ENCODE measurements at regions not wholly inside any gene's neighbourhood (a gene's known extent, or its start where the extent isn't known, plus 50 kb on each side); places are given as distances from the start of the nearest gene placed in this dataset.

GRCh38 chr20:10909803-10910202, 236.0 kb upstream of the JAG1 start:
- TF ChIP-seq TCF7L2 (IDR thresholded peaks at IDR 0.05; ENCODE audit: borderline replicate concordance, extremely low read depth, insufficient read depth, insufficient read length) (no peak), SIN3A (IDR thresholded peaks at IDR 0.05; ENCODE audit: low read depth) (no peak), POLR2A (IDR thresholded peaks at IDR 0.05; ENCODE audit: borderline replicate concordance, extremely low read depth, insufficient read depth, insufficient read length) (no peak), CEBPB (IDR thresholded peaks at IDR 0.05; ENCODE audit: low read depth) (no peak), SP1 (IDR thresholded peaks at IDR 0.05; ENCODE audit: low read depth) (no peak), EZH2 (IDR thresholded peaks at IDR 0.05) (no peak), YY1 (IDR thresholded peaks at IDR 0.05; ENCODE audit: extremely low read depth, insufficient replicate concordance, low read depth, low read length) (no peak), RAD21 (IDR thresholded peaks at IDR 0.05; ENCODE audit: low read depth) (no peak), POLR2AphosphoS5 (IDR thresholded peaks at IDR 0.05; ENCODE audit: low read depth, low read length) (no peak), JUND (IDR thresholded peaks at IDR 0.05) (no peak)
- TF ChIP-seq, protein P1, sequence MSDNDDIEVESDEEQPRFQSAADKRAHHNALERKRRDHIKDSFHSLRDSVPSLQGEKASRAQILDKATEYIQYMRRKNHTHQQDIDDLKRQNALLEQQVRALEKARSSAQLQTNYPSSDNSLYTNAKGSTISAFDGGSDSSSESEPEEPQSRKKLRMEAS (IDR thresholded peaks at IDR 0.05) = no peak
- TF ChIP-seq, protein P2, sequence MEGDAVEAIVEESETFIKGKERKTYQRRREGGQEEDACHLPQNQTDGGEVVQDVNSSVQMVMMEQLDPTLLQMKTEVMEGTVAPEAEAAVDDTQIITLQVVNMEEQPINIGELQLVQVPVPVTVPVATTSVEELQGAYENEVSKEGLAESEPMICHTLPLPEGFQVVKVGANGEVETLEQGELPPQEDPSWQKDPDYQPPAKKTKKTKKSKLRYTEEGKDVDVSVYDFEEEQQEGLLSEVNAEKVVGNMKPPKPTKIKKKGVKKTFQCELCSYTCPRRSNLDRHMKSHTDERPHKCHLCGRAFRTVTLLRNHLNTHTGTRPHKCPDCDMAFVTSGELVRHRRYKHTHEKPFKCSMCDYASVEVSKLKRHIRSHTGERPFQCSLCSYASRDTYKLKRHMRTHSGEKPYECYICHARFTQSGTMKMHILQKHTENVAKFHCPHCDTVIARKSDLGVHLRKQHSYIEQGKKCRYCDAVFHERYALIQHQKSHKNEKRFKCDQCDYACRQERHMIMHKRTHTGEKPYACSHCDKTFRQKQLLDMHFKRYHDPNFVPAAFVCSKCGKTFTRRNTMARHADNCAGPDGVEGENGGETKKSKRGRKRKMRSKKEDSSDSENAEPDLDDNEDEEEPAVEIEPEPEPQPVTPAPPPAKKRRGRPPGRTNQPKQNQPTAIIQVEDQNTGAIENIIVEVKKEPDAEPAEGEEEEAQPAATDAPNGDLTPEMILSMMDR (IDR thresholded peaks at IDR 0.05 in 2 of 3, conservative IDR thresholded peaks at IDR 0.05 in 1 of 3; ENCODE audit: borderline replicate concordance in 1 of 3, insufficient read depth in 1 of 3, low read depth in 2 of 3, low read length in 2 of 3) = no peak
